ENCODE measurements at regions not wholly inside any gene's neighbourhood (a gene's known extent, or its start where the extent isn't known, plus 50 kb on each side); places are given as distances from the start of the nearest gene placed in this dataset.

- no peak overlapping the region for H3K27ac ChIP-seq
- no peaks in the 10 kb centered on the region for H3K9me3 ChIP-seq
- intact Hi-C loops (cut with DNase I) = no loop called here
- no peak for TF ChIP-seq CTCF (IDR thresholded peaks at IDR 0.05)
- DNase-seq (no peak), ATAC-seq (no peak)
- no peaks in the 10 kb centered on the region for H3K27me3 ChIP-seq
- H3K36me3 ChIP-seq = no peaks in the 10 kb centered on the region
- H3K4me3 ChIP-seq = no peak overlapping the region
- H3K4me1 ChIP-seq = no peaks in the 10 kb centered on the region
These were observed 367.0 kb downstream of the PRDM2 start for GRCh38 chr1:14067036-14067435.

GRCh38 chr1:14067711-14068110, 367.7 kb downstream of the PRDM2 start:
- TF ChIP-seq CTCF (IDR thresholded peaks at IDR 0.05) = no peak
- intact Hi-C loops (cut with DNase I) = no loop called here

GRCh38 chr1:14071581-14071980, 371.6 kb downstream of the PRDM2 start:
- Histone ChIP-seq H3K9me3 (no peaks in the 10 kb centered on the region), H3K36me3 (no peaks in the 10 kb centered on the region), H3K27ac (no peak overlapping the region), H3K4me1 (no peaks in the 10 kb centered on the region), H3K27me3 (no peaks in the 10 kb centered on the region), H3K4me3 (no peak overlapping the region)
- DNase-seq (no peak), ATAC-seq (no peak)
- intact Hi-C loops (cut with DNase I) = no loop called here
- TF ChIP-seq CTCF (IDR thresholded peaks at IDR 0.05) = no peak

More at GRCh38 chr1:14067711-14068110, 367.7 kb downstream of the PRDM2 start:
- no peaks in the 10 kb centered on the region for H3K27me3 ChIP-seq
- no peaks in the 10 kb centered on the region for H3K36me3 ChIP-seq
- no peaks in the 10 kb centered on the region for H3K9me3 ChIP-seq
- H3K4me1 ChIP-seq = no peaks in the 10 kb centered on the region
- no peak overlapping the region for H3K27ac ChIP-seq
- ATAC-seq (no peak), DNase-seq (no peak)
- no peak overlapping the region for H3K4me3 ChIP-seq

GRCh38 chr1:14080653-14081052, 380.7 kb downstream of the PRDM2 start:
- Histone ChIP-seq H3K4me1 (no peaks in the 10 kb centered on the region), H3K36me3 (no peaks in the 10 kb centered on the region), H3K9me3 (no peaks in the 10 kb centered on the region), H3K27me3 (no peaks in the 10 kb centered on the region), H3K4me3 (no peak overlapping the region), H3K27ac (no peak overlapping the region)
- intact Hi-C loops (cut with DNase I) = no loop called here
- no peak for TF ChIP-seq CTCF (IDR thresholded peaks at IDR 0.05)
- ATAC-seq (no peak), DNase-seq (no peak)

- no peaks in the 10 kb centered on the region for H3K36me3 ChIP-seq
- intact Hi-C loops (cut with DNase I) = no loop called here
- H3K27me3 ChIP-seq = no peaks in the 10 kb centered on the region
- no peaks in the 10 kb centered on the region for H3K4me1 ChIP-seq
- ATAC-seq (no peak), DNase-seq (no peak)
- no peaks in the 10 kb centered on the region for H3K9me3 ChIP-seq
- H3K4me3 ChIP-seq = no peak overlapping the region
- no peak overlapping the region for H3K27ac ChIP-seq
- no peak for TF ChIP-seq CTCF (IDR thresholded peaks at IDR 0.05)
These were observed 382.3 kb downstream of the PRDM2 start for GRCh38 chr1:14082331-14082730.

- H3K27me3 ChIP-seq = no peaks in the 10 kb centered on the region
- intact Hi-C loops (cut with DNase I) = no loop called here
- H3K4me1 ChIP-seq = no peaks in the 10 kb centered on the region
- no peaks in the 10 kb centered on the region for H3K9me3 ChIP-seq
- no peak for DNase-seq
- no peaks in the 10 kb centered on the region for H3K36me3 ChIP-seq
- H3K4me3 ChIP-seq = no peak overlapping the region
- TF ChIP-seq CTCF (IDR thresholded peaks at IDR 0.05) = no peak
- no peak overlapping the region for H3K27ac ChIP-seq
- no peak for ATAC-seq
These were observed 383.3 kb downstream of the PRDM2 start for GRCh38 chr1:14083277-14083676.

Measured in upper lobe of right lung (tissue), 1 donor.